ENCODE measurements at regions not wholly inside any gene's neighbourhood (a gene's known extent, or its start where the extent isn't known, plus 50 kb on each side); places are given as distances from the start of the nearest gene placed in this dataset.

DNA sequence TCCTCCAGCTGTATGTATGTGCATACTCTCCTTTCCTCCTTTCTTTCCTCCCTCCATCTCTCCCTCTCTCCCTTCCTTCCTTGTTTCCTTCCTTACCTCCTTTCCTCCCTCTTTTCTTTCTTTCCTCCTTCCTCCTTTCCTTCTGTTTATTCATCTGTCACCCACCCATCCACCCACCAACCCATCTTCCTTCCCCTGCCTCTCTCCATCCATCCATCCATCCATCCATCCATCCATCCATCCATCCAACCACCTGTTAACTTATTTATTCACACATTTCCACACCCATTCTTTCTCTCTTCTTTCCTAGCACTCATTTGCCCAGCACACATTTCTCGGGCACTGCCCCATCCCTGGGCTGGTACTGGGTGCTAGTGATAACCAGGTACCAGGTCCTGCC, 443.9 kb downstream of the MIAT start:
- H3K36me3 Mint-ChIP-seq = no peaks in the 10 kb centered on the region
- peaks cover 6% of the 10 kb centered on the region for H3K27me3 Mint-ChIP-seq (ENCODE audit: low read depth)
- H3K27ac Mint-ChIP-seq = no peak overlapping the region
- TF ChIP-seq, protein P1, sequence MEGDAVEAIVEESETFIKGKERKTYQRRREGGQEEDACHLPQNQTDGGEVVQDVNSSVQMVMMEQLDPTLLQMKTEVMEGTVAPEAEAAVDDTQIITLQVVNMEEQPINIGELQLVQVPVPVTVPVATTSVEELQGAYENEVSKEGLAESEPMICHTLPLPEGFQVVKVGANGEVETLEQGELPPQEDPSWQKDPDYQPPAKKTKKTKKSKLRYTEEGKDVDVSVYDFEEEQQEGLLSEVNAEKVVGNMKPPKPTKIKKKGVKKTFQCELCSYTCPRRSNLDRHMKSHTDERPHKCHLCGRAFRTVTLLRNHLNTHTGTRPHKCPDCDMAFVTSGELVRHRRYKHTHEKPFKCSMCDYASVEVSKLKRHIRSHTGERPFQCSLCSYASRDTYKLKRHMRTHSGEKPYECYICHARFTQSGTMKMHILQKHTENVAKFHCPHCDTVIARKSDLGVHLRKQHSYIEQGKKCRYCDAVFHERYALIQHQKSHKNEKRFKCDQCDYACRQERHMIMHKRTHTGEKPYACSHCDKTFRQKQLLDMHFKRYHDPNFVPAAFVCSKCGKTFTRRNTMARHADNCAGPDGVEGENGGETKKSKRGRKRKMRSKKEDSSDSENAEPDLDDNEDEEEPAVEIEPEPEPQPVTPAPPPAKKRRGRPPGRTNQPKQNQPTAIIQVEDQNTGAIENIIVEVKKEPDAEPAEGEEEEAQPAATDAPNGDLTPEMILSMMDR (IDR thresholded peaks at IDR 0.05; ENCODE audit: unreplicated experiment) = no peak
- DNase-seq (ENCODE audit: low spot score in 2 of 2, unreplicated experiment in 2 of 2) = no peak
- no peaks in the 10 kb centered on the region for H3K9me3 Mint-ChIP-seq
- H3K4me3 Mint-ChIP-seq = peak overlapping the region; percentile 2
- H3K4me1 Mint-ChIP-seq = peaks cover 51% of the 10 kb centered on the region

DNA sequence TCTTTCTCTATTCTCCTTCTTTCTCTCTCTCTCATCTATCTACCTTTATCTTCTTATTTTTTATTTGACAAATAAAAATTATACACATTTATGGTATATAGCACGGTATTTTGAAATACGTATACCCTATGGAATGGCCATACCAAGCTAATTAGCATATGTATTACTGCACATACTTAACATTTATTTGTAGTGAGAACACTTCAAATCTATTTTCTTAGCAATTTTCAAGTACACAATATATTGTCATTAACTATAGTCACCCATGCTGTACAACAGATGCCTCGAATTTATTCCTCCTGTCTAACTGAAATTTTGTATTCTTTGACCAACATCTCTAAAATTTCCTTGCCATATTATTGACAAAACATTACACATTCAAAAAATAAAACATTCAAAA, 447.1 kb downstream of the MIAT start:
- Mint-ChIP-seq H3K9me3 (no peaks in the 10 kb centered on the region), H3K36me3 (no peaks in the 10 kb centered on the region), H3K27ac (no peak overlapping the region), H3K27me3 (ENCODE audit: low read depth) (peaks cover 4% of the 10 kb centered on the region), H3K4me1 (peaks cover 57% of the 10 kb centered on the region), H3K4me3 (no peak overlapping the region)
- no peak for DNase-seq (ENCODE audit: low spot score in 2 of 2, unreplicated experiment in 2 of 2)
- TF ChIP-seq, protein P1 (IDR thresholded peaks at IDR 0.05; ENCODE audit: unreplicated experiment) = no peak

DNA sequence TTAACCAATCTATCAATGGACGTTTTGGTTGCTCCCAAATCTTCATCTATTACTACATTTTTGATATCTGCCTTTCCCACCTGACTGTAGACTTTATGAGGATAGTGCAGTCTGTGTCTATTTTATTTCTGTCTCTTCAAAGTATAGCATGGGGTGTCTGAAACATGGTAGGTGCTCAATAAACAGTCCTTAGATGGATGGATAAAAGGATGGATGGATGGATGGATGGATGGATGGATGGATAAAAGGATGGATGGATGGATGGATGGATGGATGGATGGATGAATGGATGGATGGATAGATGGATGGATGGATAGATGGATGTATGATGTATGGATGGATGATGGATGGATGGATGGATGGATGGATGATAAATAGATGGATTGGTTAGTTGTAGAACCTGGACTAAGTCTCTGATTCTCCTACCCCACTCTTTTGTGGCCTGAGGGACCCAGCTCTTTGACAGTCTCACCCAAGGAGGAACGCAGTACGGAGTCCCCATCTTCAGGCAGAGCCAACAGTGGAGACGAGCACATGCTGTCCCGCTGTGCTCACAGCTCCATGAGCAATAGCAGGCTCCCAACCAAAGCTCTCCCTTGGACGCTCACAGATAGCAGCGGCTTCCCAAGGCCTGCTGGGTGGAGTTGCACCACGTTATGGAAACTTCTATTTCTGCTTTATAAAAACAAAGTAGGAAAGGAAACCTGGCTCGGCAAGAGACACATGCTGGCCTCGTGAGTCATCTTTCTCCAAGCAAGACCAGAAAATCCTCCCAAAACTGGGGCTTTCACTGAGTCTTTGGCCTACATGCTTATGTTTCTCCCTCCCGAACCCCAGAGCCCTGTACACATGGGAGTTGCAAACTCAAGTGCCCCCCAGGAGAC, 448.0 kb downstream of the MIAT start:
- TF ChIP-seq, protein P1 (IDR thresholded peaks at IDR 0.05; ENCODE audit: unreplicated experiment) = no peak
- no peaks in the 10 kb centered on the region for H3K36me3 Mint-ChIP-seq
- DNase-seq (ENCODE audit: low spot score in 2 of 2, unreplicated experiment in 2 of 2) = no peak
- H3K27ac Mint-ChIP-seq = peak overlapping the region; percentile 26
- H3K9me3 Mint-ChIP-seq = no peaks in the 10 kb centered on the region
- H3K4me3 Mint-ChIP-seq = no peak overlapping the region
- H3K4me1 Mint-ChIP-seq = peaks cover 56% of the 10 kb centered on the region
- H3K27me3 Mint-ChIP-seq (ENCODE audit: low read depth) = no peaks in the 10 kb centered on the region

- TF ChIP-seq, protein P1 (IDR thresholded peaks at IDR 0.05; ENCODE audit: unreplicated experiment) = no peak
- no peaks in the 10 kb centered on the region for H3K27me3 Mint-ChIP-seq (ENCODE audit: low read depth)
- no peak for DNase-seq (ENCODE audit: low spot score in 2 of 2, unreplicated experiment in 2 of 2)
- no peak overlapping the region for H3K27ac Mint-ChIP-seq
- no peak overlapping the region for H3K4me3 Mint-ChIP-seq
- no peaks in the 10 kb centered on the region for H3K9me3 Mint-ChIP-seq
- no peaks in the 10 kb centered on the region for H3K36me3 Mint-ChIP-seq
- H3K4me1 Mint-ChIP-seq = peaks cover 56% of the 10 kb centered on the region
Observed at GRCh38 chr22:27106985-27107384, 449.6 kb downstream of the MIAT start.

- Mint-ChIP-seq H3K4me1 (peaks cover 59% of the 10 kb centered on the region), H3K27ac (no peak overlapping the region), H3K36me3 (no peaks in the 10 kb centered on the region), H3K4me3 (no peak overlapping the region), H3K27me3 (ENCODE audit: low read depth) (no peaks in the 10 kb centered on the region), H3K9me3 (no peaks in the 10 kb centered on the region)
- no peak for DNase-seq (ENCODE audit: low spot score in 2 of 2, unreplicated experiment in 2 of 2)
- TF ChIP-seq, protein P1 (IDR thresholded peaks at IDR 0.05; ENCODE audit: unreplicated experiment) = no peak
Observed at GRCh38 chr22:27107386-27107785, 450.0 kb downstream of the MIAT start.
